HEK293T (cell line): ENCODE measurements at regions not wholly inside any gene's neighbourhood (a gene's known extent, or its start where the extent isn't known, plus 50 kb on each side); places are given as distances from the start of the nearest gene placed in this dataset.

Experiments used
- CTCF ChIA-PET: fragments of 350-600 bp; formaldehyde crosslinking; extraction: SDS; loops from one replicate; lab custom pipeline; 2021; ENCODE audit warnings: antibody characterized with exemption, inconsistent platforms; lab: Yijun Ruan, JAX
- POLR2A ChIA-PET: fragments of 350-600 bp; formaldehyde crosslinking; extraction: SDS; loops from one replicate; lab custom pipeline; 2020; ENCODE audit warnings: antibody characterized with exemption, inconsistent platforms; lab: Yijun Ruan, JAX
- DNase-seq: peaks from one replicate; pipeline ENCODE4 v3.0.0; 2012; ENCODE audit warnings: mixed read lengths; ENCODE audit errors: extremely low spot score
- ARNT ChIP-seq: fragments of 450-650 bp; IDR thresholded peaks from 2 replicates; pipeline ENCODE4 v1.6.1; 2017; ENCODE audit warnings: mild to moderate bottlenecking
- BHLHE40 ChIP-seq: fragments of 450-650 bp; IDR thresholded peaks from 2 replicates; pipeline ENCODE4 v1.6.1; 2016; ENCODE audit warnings: mild to moderate bottlenecking, moderate library complexity, borderline replicate concordance
- CTBP1 ChIP-seq: fragments of 450-650 bp; IDR thresholded peaks from 2 replicates; pipeline ENCODE4 v1.6.1; 2016; ENCODE audit warnings: borderline replicate concordance
- ELF4 ChIP-seq: fragments of 450-650 bp; IDR thresholded peaks from 2 replicates; pipeline ENCODE4 v1.6.1; 2017; ENCODE audit warnings: antibody characterized with exemption
- FOXA1 ChIP-seq: fragments of 450-650 bp; IDR thresholded peaks from 2 replicates; pipeline ENCODE4 v1.6.1; 2016; ENCODE audit warnings: mild to moderate bottlenecking
- FOXK2 ChIP-seq: fragments of 450-650 bp; IDR thresholded peaks from 2 replicates; pipeline ENCODE4 v1.6.1; 2016; ENCODE audit warnings: mild to moderate bottlenecking
- FOXM1 ChIP-seq: fragments of 450-650 bp; IDR thresholded peaks from 2 replicates; pipeline ENCODE4 v1.6.1; 2017; ENCODE audit warnings: mild to moderate bottlenecking, borderline replicate concordance
- HDGF ChIP-seq: fragments of 450-650 bp; IDR thresholded peaks from 2 replicates; pipeline ENCODE4 v1.6.1; 2017; ENCODE audit warnings: antibody characterized with exemption, borderline replicate concordance
- L3MBTL2 ChIP-seq: fragments of 450-650 bp; conservative IDR thresholded peaks from 2 replicates; pipeline ENCODE4 v1.6.1; 2016; ENCODE audit warnings: mild to moderate bottlenecking
- LEF1 ChIP-seq: fragments of 450-650 bp; IDR thresholded peaks from 2 replicates; pipeline ENCODE4 v1.6.1; 2017; ENCODE audit warnings: mild to moderate bottlenecking, borderline replicate concordance
- NFRKB ChIP-seq: fragments of 450-650 bp; IDR thresholded peaks from 2 replicates; pipeline ENCODE4 v1.6.1; 2016; ENCODE audit warnings: mild to moderate bottlenecking, moderate library complexity
- PKNOX1 ChIP-seq: fragments of 450-650 bp; IDR thresholded peaks from 2 replicates; pipeline ENCODE4 v1.6.1; 2016
- SP1 ChIP-seq: fragments of 450-650 bp; IDR thresholded peaks from 2 replicates; pipeline ENCODE4 v1.6.1; 2017
- SUZ12 ChIP-seq: fragments of 450-650 bp; IDR thresholded peaks from 2 replicates; pipeline ENCODE4 v1.6.1; 2016; ENCODE audit warnings: mild to moderate bottlenecking
- TARDBP ChIP-seq: fragments of 450-650 bp; IDR thresholded peaks from 2 replicates; pipeline ENCODE4 v1.6.1; 2016
- ZNF384 ChIP-seq: fragments of 450-650 bp; IDR thresholded peaks from 2 replicates; pipeline ENCODE4 v1.6.1; 2016

GRCh38 chr3:159852821-159853505 lies 135.7 kb upstream of the IL12A start:
- ChIA-PET POLR2A (no interaction called here), CTCF (interaction anchor here (1.3 to 2.1 kb wide), 2 partner anchors 25 to 32 kb away, joined by 4 to 8 read pairs; no protein-coding TSS in a partner anchor)
- TF ChIP-seq CTBP1 (no peak), FOXM1 (no peak), LEF1 (no peak), ZNF384 (no peak), BHLHE40 (no peak), PKNOX1 (no peak)
- peak; percentile 18 for DNase-seq

DNA sequence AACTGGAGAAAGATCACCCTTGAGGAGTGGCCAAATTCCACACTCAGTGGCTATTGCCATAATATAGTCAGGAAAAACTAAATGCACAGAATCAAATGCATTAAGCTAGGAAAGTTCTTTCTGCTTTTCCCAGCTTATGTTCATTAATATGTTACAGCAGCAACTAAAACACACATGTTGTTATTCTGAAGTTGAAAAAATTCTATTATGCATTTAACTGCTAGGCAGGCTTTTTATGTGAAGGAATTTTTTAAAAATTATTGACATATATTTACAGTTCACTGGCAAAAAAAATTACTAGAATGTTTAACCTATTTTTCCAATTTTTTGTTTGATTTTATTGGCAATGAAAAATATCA lies 135.2 kb upstream of the IL12A start:
- DNase-seq: no peak
- ChIA-PET POLR2A (no interaction called here), CTCF (interaction anchor here (1.3 to 2.1 kb wide), 2 partner anchors 25 to 32 kb away, joined by 4 to 8 read pairs; no protein-coding TSS in a partner anchor)
- TF ChIP-seq BHLHE40 (no peak), ARNT (no peak), L3MBTL2 (no peak), FOXM1 (no peak), SP1 (no peak), SUZ12 (no peak), TARDBP (no peak), PKNOX1 (no peak), ELF4 (no peak)

DNA sequence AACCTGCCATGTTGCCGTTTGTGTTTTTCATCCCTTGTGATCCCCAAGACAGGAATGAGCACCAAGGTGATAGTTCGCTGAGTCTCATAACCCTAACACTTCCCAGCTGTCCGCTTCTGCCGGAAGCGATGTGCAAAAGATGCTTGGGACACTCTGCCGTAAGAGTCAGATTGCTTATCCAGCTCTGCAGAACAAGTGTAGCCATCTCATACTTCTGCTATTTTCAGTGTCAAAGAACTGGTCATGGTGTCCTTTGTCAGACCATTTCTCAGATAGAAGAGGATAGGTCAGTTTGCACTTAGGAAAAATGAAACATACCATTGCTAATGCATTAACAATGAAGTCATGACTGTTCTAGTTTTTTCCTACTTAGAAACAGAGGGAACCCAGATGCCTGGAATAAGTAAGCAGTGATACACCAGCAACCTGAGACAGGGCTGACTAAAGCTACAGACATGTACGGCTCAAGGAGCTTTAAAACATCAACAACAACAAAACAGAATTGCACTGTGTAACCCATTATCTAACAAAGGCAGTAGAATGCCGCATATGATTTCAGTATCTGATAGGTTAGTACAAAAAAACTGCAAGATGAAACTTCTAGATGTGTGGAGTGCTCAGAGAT lies 134.0 kb upstream of the IL12A start:
- TF ChIP-seq BHLHE40 (no peak), HDGF (no peak), ELF4 (no peak), FOXK2 (no peak), LEF1 (no peak), FOXA1 (no peak), TARDBP (no peak), CTBP1 (no peak), ZNF384 (no peak), ARNT (no peak), SP1 (no peak), PKNOX1 (no peak), NFRKB (no peak), L3MBTL2 (no peak), SUZ12 (no peak), FOXM1 (no peak)
- CTCF ChIA-PET: interaction anchor here (0.6 to 2.1 kb wide), 4 partner anchors 18 to 134 kb away, joined by 3 to 8 read pairs (median 4); partner anchors contain the start of gene IL12A
- no peak for DNase-seq
- POLR2A ChIA-PET: no interaction called here

DNA sequence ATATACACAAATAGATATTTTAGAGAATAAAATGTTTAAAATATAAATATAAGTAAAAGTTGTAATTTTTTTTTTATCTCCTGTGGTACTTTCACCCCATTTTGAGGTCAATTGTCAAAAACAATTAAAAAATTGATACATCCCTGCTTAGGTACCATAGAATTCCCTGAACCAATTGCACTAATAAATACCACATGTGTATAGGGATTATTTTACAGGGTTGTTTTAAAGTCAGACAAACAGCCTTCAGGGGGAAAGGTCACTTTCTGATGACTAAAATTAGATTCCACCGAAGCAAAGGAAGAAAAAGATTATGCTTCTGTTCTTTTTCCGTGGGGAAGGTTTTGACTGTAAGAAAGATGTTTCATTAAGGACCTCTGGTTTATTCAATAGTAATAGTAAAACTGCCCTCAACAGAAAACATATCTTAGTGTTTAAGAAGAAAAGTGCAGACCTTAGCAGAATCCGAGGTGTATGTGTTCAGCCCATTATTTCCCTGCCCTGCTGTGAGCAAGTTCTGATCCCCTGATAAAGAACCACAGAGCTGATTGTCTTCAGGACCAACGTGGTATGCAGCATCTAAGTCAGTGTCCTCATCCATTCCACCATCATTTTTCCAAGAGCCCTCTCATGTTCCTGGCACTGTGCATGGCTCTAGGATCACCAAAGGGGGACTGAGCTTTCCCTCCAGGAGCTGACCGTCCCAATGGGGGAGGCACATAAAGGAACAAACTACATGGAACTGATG lies 132.9 kb upstream of the IL12A start:
- CTCF ChIA-PET: interaction anchor here (0.9 to 1.2 kb wide), 2 partner anchors 10 to 17 kb away, joined by 3 to 4 read pairs; no protein-coding TSS in a partner anchor
- no peak for DNase-seq
- POLR2A ChIA-PET: no interaction called here
- no peak for TF ChIP-seq HDGF
- no peak for TF ChIP-seq L3MBTL2
- no peak for TF ChIP-seq ZNF384
- TF ChIP-seq SUZ12: no peak

DNA sequence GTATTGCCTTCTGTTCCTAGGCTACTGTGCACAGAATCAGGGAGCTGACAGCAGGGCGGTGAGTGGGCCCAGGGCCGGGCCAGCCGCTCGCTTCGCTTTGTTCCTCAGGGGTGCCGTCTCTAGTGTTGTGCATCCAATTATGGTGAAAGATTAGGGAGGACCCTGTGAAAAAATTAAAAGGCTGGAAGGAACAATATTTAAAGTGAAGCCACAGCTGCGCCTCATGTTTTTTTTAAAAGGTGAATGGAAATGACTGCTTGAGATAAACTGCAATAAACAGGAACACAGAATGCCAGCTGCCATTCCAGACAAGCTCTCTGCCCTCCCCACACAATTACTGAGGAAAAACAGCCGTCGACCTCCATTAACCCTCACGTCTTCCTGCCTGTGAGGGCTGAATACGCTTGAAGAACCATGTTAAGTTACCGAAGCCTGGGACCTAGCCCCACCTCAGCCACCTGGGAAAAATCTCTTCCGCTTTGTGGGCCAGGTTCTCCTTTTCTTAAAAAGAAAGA lies 132.0 kb upstream of the IL12A start:
- TF ChIP-seq SUZ12: no peak
- POLR2A ChIA-PET: no interaction called here
- CTCF ChIA-PET: interaction anchor here (0.9 kb wide), 1 partner anchor 9 kb away, joined by 4 read pairs; no protein-coding TSS in a partner anchor
- DNase-seq: no peak

GRCh38 chr3:159857840-159858239 lies 130.8 kb upstream of the IL12A start:
- no peak for DNase-seq
- POLR2A ChIA-PET: no interaction called here
- no peak for TF ChIP-seq FOXK2
- TF ChIP-seq BHLHE40: no peak
- no peak for TF ChIP-seq ELF4
- TF ChIP-seq SUZ12: no peak
- no peak for TF ChIP-seq FOXM1
- CTCF ChIA-PET: no interaction called here
